VCaP (cell line): ENCODE measurements at regions not wholly inside any gene's neighbourhood (a gene's known extent, or its start where the extent isn't known, plus 50 kb on each side); places are given as distances from the start of the nearest gene placed in this dataset.

Experiments
- H3K27ac ChIP-seq: fragments of 450-650 bp; 2 replicates; pipeline ENCODE4 v1.5.1; 2017
- CTCF ChIP-seq: fragments of 450-650 bp; conservative IDR thresholded peaks from 2 replicates; pipeline ENCODE4 v1.5.1; 2017; ENCODE audit warnings: mild to moderate bottlenecking, moderate library complexity

- H3K27ac ChIP-seq = no peak overlapping the region
- TF ChIP-seq CTCF = no peak
Observed at GRCh38 chr1:168794057-168794456, 65.1 kb upstream of the DPT start.

GRCh38 chr1:168795681-168796080, 66.7 kb upstream of the DPT start:
- no peak overlapping the region for H3K27ac ChIP-seq
- no peak for TF ChIP-seq CTCF

- TF ChIP-seq CTCF = no peak
- H3K27ac ChIP-seq = peak overlapping the region; percentile 52; the same call in 1 of the 2 replicates
Observed at GRCh38 chr1:168799927-168800605, 71.1 kb upstream of the DPT start.

GRCh38 chr1:168801032-168801745, 72.2 kb upstream of the DPT start:
- H3K27ac ChIP-seq = no peak overlapping the region; the same call in 1 of the 2 replicates
- no peak for TF ChIP-seq CTCF

- H3K27ac ChIP-seq = peak overlapping the region; percentile 69
Observed at GRCh38 chr1:168803806-168804510, 75.0 kb upstream of the DPT start.

GRCh38 chr1:168806952-168807351, 77.9 kb upstream of the DPT start:
- TF ChIP-seq CTCF = no peak
- no peak overlapping the region for H3K27ac ChIP-seq

More at GRCh38 chr1:168803806-168804510, 75.0 kb upstream of the DPT start:
- TF ChIP-seq CTCF = no peak

- H3K27ac ChIP-seq = no peak overlapping the region
- no peak for TF ChIP-seq CTCF
Observed at GRCh38 chr1:168811176-168811575, 82.2 kb upstream of the DPT start.
